Prostate gland (tissue), 2 donors: ENCODE measurements at regions not wholly inside any gene's neighbourhood (a gene's known extent, or its start where the extent isn't known, plus 50 kb on each side); places are given as distances from the start of the nearest gene placed in this dataset.

ENCODE experiments used
- POLR2A ChIP-seq: fragments of 450-650 bp; IDR thresholded peaks from one replicate; pipeline ENCODE4 v1.6.1; 2016; ENCODE audit warnings: antibody characterized with exemption, mild to moderate bottlenecking
- POLR2AphosphoS5 ChIP-seq: sonication (generic); formaldehyde crosslinking; IDR thresholded peaks from one replicate; pipeline ENCODE4 v1.6.1; 2017; ENCODE audit warnings: antibody characterized with exemption
- TF ChIP-seq, protein P1 (sequence below), 4 experiments: fragments of 200-600 bp in 2 of 4; fragments of 450-650 bp in 2 of 4; sonication (generic) in 2 of 4; IDR thresholded peaks; 1 replicate in 3 of 4; 2 replicates in 1 of 4; pipeline ENCODE4 v1.5.1; 2016 to 2019; ENCODE audit warnings: antibody characterized with exemption in 4 of 4, mild to moderate bottlenecking in 2 of 4, moderate library complexity in 2 of 4

GRCh38 chr18:78782951-78783563 lies 196.6 kb upstream of the SALL3 start:
- TF ChIP-seq, protein P1, sequence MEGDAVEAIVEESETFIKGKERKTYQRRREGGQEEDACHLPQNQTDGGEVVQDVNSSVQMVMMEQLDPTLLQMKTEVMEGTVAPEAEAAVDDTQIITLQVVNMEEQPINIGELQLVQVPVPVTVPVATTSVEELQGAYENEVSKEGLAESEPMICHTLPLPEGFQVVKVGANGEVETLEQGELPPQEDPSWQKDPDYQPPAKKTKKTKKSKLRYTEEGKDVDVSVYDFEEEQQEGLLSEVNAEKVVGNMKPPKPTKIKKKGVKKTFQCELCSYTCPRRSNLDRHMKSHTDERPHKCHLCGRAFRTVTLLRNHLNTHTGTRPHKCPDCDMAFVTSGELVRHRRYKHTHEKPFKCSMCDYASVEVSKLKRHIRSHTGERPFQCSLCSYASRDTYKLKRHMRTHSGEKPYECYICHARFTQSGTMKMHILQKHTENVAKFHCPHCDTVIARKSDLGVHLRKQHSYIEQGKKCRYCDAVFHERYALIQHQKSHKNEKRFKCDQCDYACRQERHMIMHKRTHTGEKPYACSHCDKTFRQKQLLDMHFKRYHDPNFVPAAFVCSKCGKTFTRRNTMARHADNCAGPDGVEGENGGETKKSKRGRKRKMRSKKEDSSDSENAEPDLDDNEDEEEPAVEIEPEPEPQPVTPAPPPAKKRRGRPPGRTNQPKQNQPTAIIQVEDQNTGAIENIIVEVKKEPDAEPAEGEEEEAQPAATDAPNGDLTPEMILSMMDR (IDR thresholded peaks at IDR 0.05), result no peak
- TF ChIP-seq POLR2A (no peak), POLR2AphosphoS5 (no peak)
